BJ (cell line): ENCODE measurements at regions not wholly inside any gene's neighbourhood (a gene's known extent, or its start where the extent isn't known, plus 50 kb on each side); places are given as distances from the start of the nearest gene placed in this dataset.

Experiments used
- CTCF ChIA-PET: fragments of 350-600 bp; formaldehyde crosslinking; extraction: SDS; loops from one replicate; lab custom pipeline; 2021; ENCODE audit warnings: antibody characterized with exemption, inconsistent platforms; lab: Yijun Ruan, JAX
- POLR2A ChIA-PET: fragments of 300-600 bp; sonication (Branson Sonifier 250); formaldehyde crosslinking; extraction: SDS; loops from one replicate; lab custom pipeline; 2021; ENCODE audit warnings: antibody characterized with exemption; lab: Charles Lee
- DNase-seq: peaks from one replicate; pipeline ENCODE4 v3.0.0-alpha.2; 2011; ENCODE audit warnings: low read depth
- H3K27me3 ChIP-seq: 2 replicates; pipeline ENCODE4 v1.6.0; 2011; ENCODE audit warnings: low read length; ENCODE audit not compliant: control insufficient read depth, insufficient read depth
- H3K36me3 ChIP-seq: 2 replicates; pipeline ENCODE4 v1.5.1; 2011; ENCODE audit warnings: low read length; ENCODE audit not compliant: control insufficient read depth, insufficient read depth
- H3K4me3 ChIP-seq: 2 replicates; pipeline ENCODE4 v1.5.1; 2011; ENCODE audit warnings: low read depth, mild to moderate bottlenecking, control low read depth, low read length
- TF ChIP-seq, protein P1 (sequence below): IDR thresholded peaks from 2 replicates; pipeline ENCODE4 v1.5.1; 2011; ENCODE audit warnings: low read depth, mild to moderate bottlenecking, control low read depth, inconsistent platforms, low read length, moderate library complexity; ENCODE audit not compliant: insufficient read depth

DNA sequence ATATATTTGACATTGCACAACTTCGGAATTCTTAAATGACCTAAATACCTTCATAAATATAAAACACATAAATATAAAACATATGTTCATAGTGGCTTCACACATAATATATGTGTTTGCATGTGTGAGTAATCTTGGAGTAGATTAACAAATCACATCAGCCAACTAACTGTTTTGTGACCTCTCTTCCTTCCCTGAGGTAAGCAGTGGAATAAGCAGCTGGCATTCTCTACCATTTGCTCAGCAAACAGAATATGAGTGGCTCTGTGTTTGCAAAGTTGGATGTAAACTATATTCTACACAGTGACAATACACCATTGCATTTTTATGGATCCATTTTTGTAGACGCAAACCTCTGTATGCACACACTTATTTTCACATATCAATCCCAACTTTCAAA lies 189.9 kb downstream of the ACER2 start:
- TF ChIP-seq, protein P1, sequence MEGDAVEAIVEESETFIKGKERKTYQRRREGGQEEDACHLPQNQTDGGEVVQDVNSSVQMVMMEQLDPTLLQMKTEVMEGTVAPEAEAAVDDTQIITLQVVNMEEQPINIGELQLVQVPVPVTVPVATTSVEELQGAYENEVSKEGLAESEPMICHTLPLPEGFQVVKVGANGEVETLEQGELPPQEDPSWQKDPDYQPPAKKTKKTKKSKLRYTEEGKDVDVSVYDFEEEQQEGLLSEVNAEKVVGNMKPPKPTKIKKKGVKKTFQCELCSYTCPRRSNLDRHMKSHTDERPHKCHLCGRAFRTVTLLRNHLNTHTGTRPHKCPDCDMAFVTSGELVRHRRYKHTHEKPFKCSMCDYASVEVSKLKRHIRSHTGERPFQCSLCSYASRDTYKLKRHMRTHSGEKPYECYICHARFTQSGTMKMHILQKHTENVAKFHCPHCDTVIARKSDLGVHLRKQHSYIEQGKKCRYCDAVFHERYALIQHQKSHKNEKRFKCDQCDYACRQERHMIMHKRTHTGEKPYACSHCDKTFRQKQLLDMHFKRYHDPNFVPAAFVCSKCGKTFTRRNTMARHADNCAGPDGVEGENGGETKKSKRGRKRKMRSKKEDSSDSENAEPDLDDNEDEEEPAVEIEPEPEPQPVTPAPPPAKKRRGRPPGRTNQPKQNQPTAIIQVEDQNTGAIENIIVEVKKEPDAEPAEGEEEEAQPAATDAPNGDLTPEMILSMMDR = no peak
- no peak for DNase-seq
- Histone ChIP-seq H3K36me3 (no peaks in the 10 kb centered on the region), H3K4me3 (no peak overlapping the region), H3K27me3 (no peaks in the 10 kb centered on the region)
- ChIA-PET POLR2A (no interaction called here), CTCF (no interaction called here)

DNA sequence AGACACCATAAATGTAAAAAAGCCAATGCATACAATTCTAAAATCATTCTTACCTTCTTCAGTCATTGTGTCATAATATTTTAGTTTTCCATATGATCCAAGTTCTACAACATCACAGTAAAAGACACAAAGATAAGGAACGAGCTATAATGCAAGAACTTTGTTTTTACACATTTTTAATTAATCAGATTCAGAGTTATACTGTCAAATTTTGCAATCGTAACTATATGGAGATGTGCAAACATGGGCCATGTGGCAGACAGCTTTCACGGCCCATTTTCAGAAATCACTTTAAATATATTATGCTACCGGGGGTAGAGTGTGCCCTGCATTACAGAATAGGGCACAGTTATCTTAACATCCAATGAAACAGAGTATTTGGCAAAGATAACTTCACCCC lies 188.4 kb downstream of the ACER2 start:
- Histone ChIP-seq H3K36me3 (no peaks in the 10 kb centered on the region), H3K4me3 (no peak overlapping the region), H3K27me3 (no peaks in the 10 kb centered on the region)
- TF ChIP-seq, protein P1 = no peak
- DNase-seq = no peak
- CTCF ChIA-PET = no interaction called here
- POLR2A ChIA-PET = no interaction called here

DNA sequence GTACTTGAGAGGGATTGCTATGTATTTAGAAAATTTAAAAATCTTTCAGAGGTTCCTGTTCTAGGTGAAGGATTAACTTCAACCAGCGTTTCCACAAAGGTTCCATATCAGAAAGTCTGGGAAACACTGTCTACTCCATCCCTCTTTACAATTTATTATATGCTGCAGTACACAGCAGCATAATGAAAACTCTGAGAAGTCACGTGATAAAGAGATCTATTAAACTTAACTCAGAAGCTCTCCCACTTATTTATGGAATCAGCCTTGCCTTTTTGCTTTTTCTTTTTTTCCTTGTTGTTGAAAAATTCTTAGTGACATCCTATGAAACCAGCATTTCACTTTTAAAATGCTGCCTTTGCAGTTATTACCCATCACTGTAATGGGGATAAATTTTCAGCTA lies 186.2 kb downstream of the ACER2 start:
- Histone ChIP-seq H3K36me3 (no peaks in the 10 kb centered on the region), H3K4me3 (no peak overlapping the region), H3K27me3 (no peaks in the 10 kb centered on the region)
- ChIA-PET CTCF (no interaction called here), POLR2A (no interaction called here)
- TF ChIP-seq, protein P1 = no peak
- DNase-seq = no peak

DNA sequence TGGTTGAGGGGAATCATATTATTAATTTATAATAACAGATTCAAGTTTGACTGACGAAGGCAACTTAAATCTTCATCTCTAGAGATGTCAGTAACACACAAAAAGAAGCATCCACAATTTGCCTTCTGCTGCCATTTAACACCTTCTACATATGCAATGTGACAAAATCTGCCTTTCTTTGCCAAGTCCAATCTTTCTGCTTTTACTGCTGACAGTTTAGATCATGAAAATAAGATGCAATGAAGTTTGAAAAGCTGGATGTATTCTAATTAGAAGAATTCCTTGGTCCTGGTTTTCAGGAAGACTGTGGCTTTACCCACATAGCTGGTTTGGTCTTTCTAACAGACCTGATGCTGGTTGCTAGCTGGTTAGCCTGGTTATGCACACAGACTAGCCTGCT lies 178.9 kb downstream of the ACER2 start:
- H3K36me3 ChIP-seq = no peaks in the 10 kb centered on the region
- H3K27me3 ChIP-seq = no peaks in the 10 kb centered on the region; the same call in 1 of the 2 replicates
- ChIA-PET POLR2A (no interaction called here), CTCF (no interaction called here)
- TF ChIP-seq, protein P1 = no peak
- no peak overlapping the region for H3K4me3 ChIP-seq
- no peak for DNase-seq

DNA sequence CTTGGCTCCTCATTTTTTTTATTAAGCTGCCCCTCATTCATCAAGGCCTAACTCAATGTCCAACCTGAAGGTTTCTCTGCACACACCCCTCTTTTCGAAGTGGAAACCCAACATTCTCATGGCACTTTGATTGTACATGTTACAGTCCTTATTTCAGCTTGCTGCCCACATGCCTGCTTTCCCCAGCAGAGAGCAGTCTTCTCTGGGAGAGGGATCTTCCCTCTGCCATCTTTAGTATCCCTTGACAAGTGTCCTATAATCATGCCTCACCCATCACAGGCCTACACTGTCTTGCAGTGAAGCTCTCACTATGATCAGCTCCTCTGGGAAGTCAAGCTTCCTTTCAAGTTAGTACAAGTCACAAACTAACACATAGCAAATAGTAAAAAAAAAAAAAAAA lies 175.1 kb downstream of the ACER2 start:
- ChIA-PET POLR2A (no interaction called here), CTCF (no interaction called here)
- H3K36me3 ChIP-seq = no peaks in the 10 kb centered on the region
- no peak for DNase-seq
- TF ChIP-seq, protein P1 = no peak
- H3K4me3 ChIP-seq = no peak overlapping the region
- H3K27me3 ChIP-seq = no peaks in the 10 kb centered on the region; the same call in 1 of the 2 replicates
